Liver (tissue), 8 donors: ENCODE measurements at regions not wholly inside any gene's neighbourhood (a gene's known extent, or its start where the extent isn't known, plus 50 kb on each side); places are given as distances from the start of the nearest gene placed in this dataset.

Experiments
- DNase-seq: peaks from one replicate; pipeline ENCODE4 v3.0.0-alpha.2; 2017; ENCODE audit warnings: low spot score
- H3K27ac ChIP-seq, 2 donors: one replicate each; pipeline ENCODE4 v1.7.0; 2013; ENCODE audit warnings: inconsistent platforms in 2 of 2, low read length in 2 of 2, control low read depth in 1 of 2, low read depth in 1 of 2, mild to moderate bottlenecking in 1 of 2
- H3K27me3 ChIP-seq, 4 donors: one replicate each; pipeline versions ENCODE4 v1.6.1 to v1.7.0; 2013; ENCODE audit warnings: low read length in 3 of 4, inconsistent platforms in 1 of 4, mild to moderate bottlenecking in 1 of 4, moderate library complexity in 1 of 4; ENCODE audit not compliant: control insufficient read depth in 4 of 4, insufficient read depth in 4 of 4
- H3K36me3 ChIP-seq, 4 donors: one replicate each; pipeline versions ENCODE4 v1.6.1 to v1.7.0; 2013; ENCODE audit warnings: low read length in 3 of 4, mild to moderate bottlenecking in 3 of 4, low read depth in 1 of 4, moderate library complexity in 1 of 4; ENCODE audit not compliant: control insufficient read depth in 4 of 4, insufficient read depth in 3 of 4
- H3K4me1 ChIP-seq, 4 donors: one replicate each; pipeline versions ENCODE4 v1.6.1 to v1.7.0; 2013; ENCODE audit warnings: low read length in 3 of 4, mild to moderate bottlenecking in 3 of 4, moderate library complexity in 1 of 4; ENCODE audit not compliant: control insufficient read depth in 4 of 4, insufficient read depth in 4 of 4
- H3K4me3 ChIP-seq, 3 donors: one replicate each; pipeline versions ENCODE4 v1.6.1 to v1.7.0; 2013; ENCODE audit warnings: low read length in 3 of 3, control low read depth in 1 of 3, low read depth in 1 of 3, mild to moderate bottlenecking in 1 of 3
- H3K9ac ChIP-seq, 2 donors: one replicate each; pipeline ENCODE4 v1.7.0; 2013; ENCODE audit warnings: low read length in 2 of 2, mild to moderate bottlenecking in 2 of 2, moderate library complexity in 2 of 2, control low read depth in 1 of 2, low read depth in 1 of 2
- H3K9me3 ChIP-seq, 4 donors: one replicate each; pipeline versions ENCODE4 v1.6.1 to v1.7.0; 2013; ENCODE audit warnings: low read length in 3 of 4; ENCODE audit not compliant: control insufficient read depth in 4 of 4
- EGR1 ChIP-seq, 2 donors: IDR thresholded peaks; 2 replicates each; pipeline ENCODE4 v1.6.1; 2016 to 2018; ENCODE audit warnings: antibody characterized with exemption in 2 of 2, low read depth in 2 of 2
- FOXA2 ChIP-seq: IDR thresholded peaks from 2 replicates; pipeline ENCODE4 v1.6.1; 2016; ENCODE audit warnings: antibody characterized with exemption
- HNF4A ChIP-seq, 2 donors: conservative IDR thresholded peaks; 2 replicates each; pipeline ENCODE4 v1.6.1; 2016; ENCODE audit warnings: antibody characterized with exemption in 2 of 2, mild to moderate bottlenecking in 2 of 2
- HNF4G ChIP-seq: IDR thresholded peaks from 2 replicates; pipeline ENCODE4 v1.6.1; 2016; ENCODE audit warnings: antibody characterized with exemption
- NR2F2 ChIP-seq: IDR thresholded peaks from 2 replicates; pipeline ENCODE4 v1.6.1; 2016; ENCODE audit warnings: antibody characterized with exemption
- RAD21 ChIP-seq, 2 donors: IDR thresholded peaks; 2 replicates each; pipeline ENCODE4 v1.6.1; 2016; ENCODE audit warnings: antibody characterized with exemption in 2 of 2, mild to moderate bottlenecking in 2 of 2
- RXRA ChIP-seq, 2 donors: IDR thresholded peaks; 2 replicates each; pipeline ENCODE4 v1.6.1; 2017 to 2018; ENCODE audit warnings: antibody characterized with exemption in 2 of 2, mild to moderate bottlenecking in 1 of 2
- SP1 ChIP-seq: IDR thresholded peaks from 2 replicates; pipeline ENCODE4 v1.6.1; 2018; ENCODE audit warnings: antibody characterized with exemption, mild to moderate bottlenecking
- TAF1 ChIP-seq: conservative IDR thresholded peaks from 2 replicates; pipeline ENCODE4 v1.6.1; 2016; ENCODE audit warnings: antibody characterized with exemption, mild to moderate bottlenecking
- YY1 ChIP-seq: IDR thresholded peaks from 2 replicates; pipeline ENCODE4 v1.6.1; 2016; ENCODE audit warnings: antibody characterized with exemption, mild to moderate bottlenecking
- ZBTB33 ChIP-seq: IDR thresholded peaks from 2 replicates; pipeline ENCODE4 v1.6.1; 2016; ENCODE audit warnings: antibody characterized with exemption
- WGBS: extraction: QIAGEN DNeasy Blood & Tissue Kit; methylation state at CpG from one replicate; pipeline ENCODE4 v1.1.7; 2013; 5-methylcytosine and 5-hydroxymethylcytosine counted together
- TF ChIP-seq, protein P1 (sequence below): IDR thresholded peaks from 2 replicates; pipeline ENCODE4 v1.6.1; 2016; ENCODE audit warnings: antibody characterized with exemption
- TF ChIP-seq, protein P2 (sequence below): IDR thresholded peaks from 2 replicates; pipeline ENCODE4 v1.6.1; 2016; ENCODE audit warnings: antibody characterized with exemption
- TF ChIP-seq, protein P3 (sequence below): fragments of 150-350 bp; IDR thresholded peaks from 2 replicates; pipeline ENCODE4 v1.5.1; 2017; ENCODE audit warnings: improper control_type of control experiment, low read depth, low read length; ENCODE audit not compliant: missing input control
- TF ChIP-seq, protein P4 (sequence below): IDR thresholded peaks from 2 replicates; pipeline ENCODE4 v1.6.1; 2016; ENCODE audit warnings: antibody characterized with exemption, mild to moderate bottlenecking
- donor health status: healthy.
- donor health status: healthy.
- donor health status: healthy.
- donor health status: healthy.
- donor health status: healthy.

- no peaks in the 10 kb centered on the region for H3K36me3 ChIP-seq
- H3K27me3 ChIP-seq, result no peaks in the 10 kb centered on the region
- TF ChIP-seq FOXA2 (no peak), RXRA (IDR thresholded peaks at IDR 0.05) (no peak), EGR1 (IDR thresholded peaks at IDR 0.05; ENCODE audit: low read depth in 2 of 2) (no peak), YY1 (no peak), HNF4A (conservative IDR thresholded peaks at IDR 0.05) (no peak), NR2F2 (no peak), SP1 (no peak), ZBTB33 (no peak), HNF4G (no peak), TAF1 (no peak), RAD21 (IDR thresholded peaks at IDR 0.05) (no peak)
- TF ChIP-seq, protein P1, sequence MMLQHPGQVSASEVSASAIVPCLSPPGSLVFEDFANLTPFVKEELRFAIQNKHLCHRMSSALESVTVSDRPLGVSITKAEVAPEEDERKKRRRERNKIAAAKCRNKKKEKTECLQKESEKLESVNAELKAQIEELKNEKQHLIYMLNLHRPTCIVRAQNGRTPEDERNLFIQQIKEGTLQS, result no peak
- TF ChIP-seq, protein P2, sequence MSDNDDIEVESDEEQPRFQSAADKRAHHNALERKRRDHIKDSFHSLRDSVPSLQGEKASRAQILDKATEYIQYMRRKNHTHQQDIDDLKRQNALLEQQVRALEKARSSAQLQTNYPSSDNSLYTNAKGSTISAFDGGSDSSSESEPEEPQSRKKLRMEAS, result no peak
- TF ChIP-seq, protein P3, sequence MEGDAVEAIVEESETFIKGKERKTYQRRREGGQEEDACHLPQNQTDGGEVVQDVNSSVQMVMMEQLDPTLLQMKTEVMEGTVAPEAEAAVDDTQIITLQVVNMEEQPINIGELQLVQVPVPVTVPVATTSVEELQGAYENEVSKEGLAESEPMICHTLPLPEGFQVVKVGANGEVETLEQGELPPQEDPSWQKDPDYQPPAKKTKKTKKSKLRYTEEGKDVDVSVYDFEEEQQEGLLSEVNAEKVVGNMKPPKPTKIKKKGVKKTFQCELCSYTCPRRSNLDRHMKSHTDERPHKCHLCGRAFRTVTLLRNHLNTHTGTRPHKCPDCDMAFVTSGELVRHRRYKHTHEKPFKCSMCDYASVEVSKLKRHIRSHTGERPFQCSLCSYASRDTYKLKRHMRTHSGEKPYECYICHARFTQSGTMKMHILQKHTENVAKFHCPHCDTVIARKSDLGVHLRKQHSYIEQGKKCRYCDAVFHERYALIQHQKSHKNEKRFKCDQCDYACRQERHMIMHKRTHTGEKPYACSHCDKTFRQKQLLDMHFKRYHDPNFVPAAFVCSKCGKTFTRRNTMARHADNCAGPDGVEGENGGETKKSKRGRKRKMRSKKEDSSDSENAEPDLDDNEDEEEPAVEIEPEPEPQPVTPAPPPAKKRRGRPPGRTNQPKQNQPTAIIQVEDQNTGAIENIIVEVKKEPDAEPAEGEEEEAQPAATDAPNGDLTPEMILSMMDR, result no peak
- TF ChIP-seq, protein P4, sequence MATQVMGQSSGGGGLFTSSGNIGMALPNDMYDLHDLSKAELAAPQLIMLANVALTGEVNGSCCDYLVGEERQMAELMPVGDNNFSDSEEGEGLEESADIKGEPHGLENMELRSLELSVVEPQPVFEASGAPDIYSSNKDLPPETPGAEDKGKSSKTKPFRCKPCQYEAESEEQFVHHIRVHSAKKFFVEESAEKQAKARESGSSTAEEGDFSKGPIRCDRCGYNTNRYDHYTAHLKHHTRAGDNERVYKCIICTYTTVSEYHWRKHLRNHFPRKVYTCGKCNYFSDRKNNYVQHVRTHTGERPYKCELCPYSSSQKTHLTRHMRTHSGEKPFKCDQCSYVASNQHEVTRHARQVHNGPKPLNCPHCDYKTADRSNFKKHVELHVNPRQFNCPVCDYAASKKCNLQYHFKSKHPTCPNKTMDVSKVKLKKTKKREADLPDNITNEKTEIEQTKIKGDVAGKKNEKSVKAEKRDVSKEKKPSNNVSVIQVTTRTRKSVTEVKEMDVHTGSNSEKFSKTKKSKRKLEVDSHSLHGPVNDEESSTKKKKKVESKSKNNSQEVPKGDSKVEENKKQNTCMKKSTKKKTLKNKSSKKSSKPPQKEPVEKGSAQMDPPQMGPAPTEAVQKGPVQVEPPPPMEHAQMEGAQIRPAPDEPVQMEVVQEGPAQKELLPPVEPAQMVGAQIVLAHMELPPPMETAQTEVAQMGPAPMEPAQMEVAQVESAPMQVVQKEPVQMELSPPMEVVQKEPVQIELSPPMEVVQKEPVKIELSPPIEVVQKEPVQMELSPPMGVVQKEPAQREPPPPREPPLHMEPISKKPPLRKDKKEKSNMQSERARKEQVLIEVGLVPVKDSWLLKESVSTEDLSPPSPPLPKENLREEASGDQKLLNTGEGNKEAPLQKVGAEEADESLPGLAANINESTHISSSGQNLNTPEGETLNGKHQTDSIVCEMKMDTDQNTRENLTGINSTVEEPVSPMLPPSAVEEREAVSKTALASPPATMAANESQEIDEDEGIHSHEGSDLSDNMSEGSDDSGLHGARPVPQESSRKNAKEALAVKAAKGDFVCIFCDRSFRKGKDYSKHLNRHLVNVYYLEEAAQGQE, result no peak
- WGBS, result 72% methylated on average over 6 of the region's 6 CpGs
- H3K4me1 ChIP-seq, result no peaks in the 10 kb centered on the region
- H3K27ac ChIP-seq, result no peak overlapping the region
- H3K9me3 ChIP-seq, result peaks cover 0 to 5% (median 0%) of the 10 kb centered on the region in 4 donors
- no peak for DNase-seq
- no peak overlapping the region for H3K9ac ChIP-seq
- H3K4me3 ChIP-seq, result no peak overlapping the region
These were observed 73.6 kb upstream of the ADAMTS16 start for GRCh38 chr5:5066276-5067186.
